ENCODE measurements at regions not wholly inside any gene's neighbourhood (a gene's known extent, or its start where the extent isn't known, plus 50 kb on each side); places are given as distances from the start of the nearest gene placed in this dataset.
"Not testable (repeated sequence)": the region's sequence is repeated elsewhere in the genome, so short reads cannot be mapped to it uniquely, and the experiment has no call there.

GRCh38 chr3:63094642-63095408, 183.3 kb upstream of the SYNPR start:
- no peak for DNase-seq (ENCODE audit: low read depth in 1 of 2, low spot score in 1 of 2)

- no peak for DNase-seq (ENCODE audit: low read depth in 1 of 2, low spot score in 1 of 2)
Measured at GRCh38 chr3:63096248-63097058, 181.7 kb upstream of the SYNPR start.

GRCh38 chr3:63097396-63097795, 180.7 kb upstream of the SYNPR start:
- DNase-seq (ENCODE audit: low read depth in 1 of 2, low spot score in 1 of 2) = no peak

GRCh38 chr3:63116922-63117321, 161.2 kb upstream of the SYNPR start:
- DNase-seq (ENCODE audit: low read depth in 1 of 2, low spot score in 1 of 2) = no peak

GRCh38 chr3:63124090-63124489, 154.0 kb upstream of the SYNPR start:
- no peak for DNase-seq (ENCODE audit: low read depth in 1 of 2, low spot score in 1 of 2)

- no peak for DNase-seq (ENCODE audit: low read depth in 1 of 2, low spot score in 1 of 2)
Measured at GRCh38 chr3:63126530-63126929, 151.6 kb upstream of the SYNPR start.

- DNase-seq (ENCODE audit: low read depth in 1 of 2, low spot score in 1 of 2) = no peak
Measured at GRCh38 chr3:63128380-63128779, 149.7 kb upstream of the SYNPR start.

- no peak for DNase-seq (ENCODE audit: low read depth in 1 of 2, low spot score in 1 of 2)
Measured at GRCh38 chr3:63130625-63131024, 147.5 kb upstream of the SYNPR start.

- DNase-seq (ENCODE audit: low read depth in 1 of 2, low spot score in 1 of 2) = no peak
Measured at GRCh38 chr3:63132461-63133250, 145.5 kb upstream of the SYNPR start.

GRCh38 chr3:63135367-63135766, 142.7 kb upstream of the SYNPR start:
- DNase-seq (ENCODE audit: low read depth in 1 of 2, low spot score in 1 of 2) = no peak

GRCh38 chr3:63136249-63136648, 141.9 kb upstream of the SYNPR start:
- not testable (repeated sequence) for DNase-seq (ENCODE audit: low read depth in 1 of 2, low spot score in 1 of 2)

- no peak for DNase-seq (ENCODE audit: low read depth in 1 of 2, low spot score in 1 of 2)
Measured at GRCh38 chr3:63142681-63143080, 135.4 kb upstream of the SYNPR start.

- no peak for DNase-seq (ENCODE audit: low read depth in 1 of 2, low spot score in 1 of 2)
Measured at GRCh38 chr3:63146154-63146553, 132.0 kb upstream of the SYNPR start.

GRCh38 chr3:63150880-63151279, 127.2 kb upstream of the SYNPR start:
- DNase-seq (ENCODE audit: low read depth in 1 of 2, low spot score in 1 of 2) = no peak

- DNase-seq (ENCODE audit: low read depth in 1 of 2, low spot score in 1 of 2) = no peak
Measured at GRCh38 chr3:63151897-63152296, 126.2 kb upstream of the SYNPR start.

- DNase-seq (ENCODE audit: low read depth in 1 of 2, low spot score in 1 of 2) = no peak
Measured at GRCh38 chr3:63159764-63160163, 118.3 kb upstream of the SYNPR start.

GRCh38 chr3:63167113-63167512, 111.0 kb upstream of the SYNPR start:
- DNase-seq (ENCODE audit: low read depth in 1 of 2, low spot score in 1 of 2) = no peak

- DNase-seq (ENCODE audit: low read depth in 1 of 2, low spot score in 1 of 2) = no peak
Measured at GRCh38 chr3:63168179-63168578, 109.9 kb upstream of the SYNPR start.

GRCh38 chr3:63179862-63180522, 98.1 kb upstream of the SYNPR start:
- DNase-seq (ENCODE audit: low read depth in 1 of 2, low spot score in 1 of 2) = no peak

GRCh38 chr3:63192248-63192647, 85.9 kb upstream of the SYNPR start:
- DNase-seq (ENCODE audit: low read depth in 1 of 2, low spot score in 1 of 2) = no peak

- no peak for DNase-seq (ENCODE audit: low read depth in 1 of 2, low spot score in 1 of 2)
Measured at GRCh38 chr3:63193647-63194046, 84.5 kb upstream of the SYNPR start.
